ENCODE measurements at regions not wholly inside any gene's neighbourhood (a gene's known extent, or its start where the extent isn't known, plus 50 kb on each side); places are given as distances from the start of the nearest gene placed in this dataset.
"Not testable (repeated sequence)": the region's sequence is repeated elsewhere in the genome, so short reads cannot be mapped to it uniquely, and the experiment has no call there.

DNA sequence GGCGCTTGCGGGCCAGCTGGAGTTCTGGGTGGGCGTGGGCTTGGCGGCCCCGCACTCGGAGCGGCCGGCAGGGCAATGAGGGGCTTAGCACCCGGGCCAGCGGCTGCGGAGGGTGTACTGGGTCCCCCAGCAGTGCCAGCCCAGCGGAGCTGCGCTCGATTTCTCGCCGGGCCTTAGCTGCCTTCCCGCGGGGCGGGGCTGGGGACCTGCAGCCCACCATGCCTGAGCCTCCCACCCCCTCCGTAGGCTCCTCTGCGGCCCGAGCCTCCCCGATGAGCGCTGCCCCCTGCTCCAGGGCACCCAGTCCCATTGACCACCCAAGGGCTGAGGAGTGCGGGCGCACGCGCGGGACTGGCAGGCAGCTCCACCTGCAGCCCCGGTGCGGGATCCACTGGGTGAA is 827.6 kb downstream of the PLOD2 start:
- not testable (repeated sequence) for TF ChIP-seq POLR2A (IDR thresholded peaks at IDR 0.05)
- TF ChIP-seq, protein P1, sequence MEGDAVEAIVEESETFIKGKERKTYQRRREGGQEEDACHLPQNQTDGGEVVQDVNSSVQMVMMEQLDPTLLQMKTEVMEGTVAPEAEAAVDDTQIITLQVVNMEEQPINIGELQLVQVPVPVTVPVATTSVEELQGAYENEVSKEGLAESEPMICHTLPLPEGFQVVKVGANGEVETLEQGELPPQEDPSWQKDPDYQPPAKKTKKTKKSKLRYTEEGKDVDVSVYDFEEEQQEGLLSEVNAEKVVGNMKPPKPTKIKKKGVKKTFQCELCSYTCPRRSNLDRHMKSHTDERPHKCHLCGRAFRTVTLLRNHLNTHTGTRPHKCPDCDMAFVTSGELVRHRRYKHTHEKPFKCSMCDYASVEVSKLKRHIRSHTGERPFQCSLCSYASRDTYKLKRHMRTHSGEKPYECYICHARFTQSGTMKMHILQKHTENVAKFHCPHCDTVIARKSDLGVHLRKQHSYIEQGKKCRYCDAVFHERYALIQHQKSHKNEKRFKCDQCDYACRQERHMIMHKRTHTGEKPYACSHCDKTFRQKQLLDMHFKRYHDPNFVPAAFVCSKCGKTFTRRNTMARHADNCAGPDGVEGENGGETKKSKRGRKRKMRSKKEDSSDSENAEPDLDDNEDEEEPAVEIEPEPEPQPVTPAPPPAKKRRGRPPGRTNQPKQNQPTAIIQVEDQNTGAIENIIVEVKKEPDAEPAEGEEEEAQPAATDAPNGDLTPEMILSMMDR (IDR thresholded peaks at IDR 0.05), result not testable (repeated sequence)
